ENCODE measurements at regions not wholly inside any gene's neighbourhood (a gene's known extent, or its start where the extent isn't known, plus 50 kb on each side); places are given as distances from the start of the nearest gene placed in this dataset.
"Not testable (repeated sequence)": the region's sequence is repeated elsewhere in the genome, so short reads cannot be mapped to it uniquely, and the experiment has no call there.

DNA sequence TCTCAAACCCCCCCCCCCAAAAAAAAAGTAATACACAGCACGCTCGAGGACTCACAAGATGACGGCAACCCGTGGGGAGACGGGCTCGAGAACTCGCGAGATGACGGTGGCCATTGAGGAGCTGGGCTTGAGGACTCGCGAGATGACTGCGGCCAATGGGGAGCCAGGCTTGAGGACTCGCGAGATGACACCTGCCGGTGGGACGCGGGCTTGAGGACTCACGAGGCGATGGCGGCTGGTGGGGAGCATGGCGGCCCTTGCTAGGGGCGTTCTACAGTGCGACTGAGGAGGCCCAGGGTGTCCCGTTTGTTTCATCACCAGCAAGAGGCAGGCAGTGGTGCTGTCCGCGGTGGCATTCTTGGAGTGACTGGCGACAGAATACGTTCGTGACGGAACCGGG lies 172.4 kb upstream of the MAGEB16 start:
- no peak for DNase-seq

DNA sequence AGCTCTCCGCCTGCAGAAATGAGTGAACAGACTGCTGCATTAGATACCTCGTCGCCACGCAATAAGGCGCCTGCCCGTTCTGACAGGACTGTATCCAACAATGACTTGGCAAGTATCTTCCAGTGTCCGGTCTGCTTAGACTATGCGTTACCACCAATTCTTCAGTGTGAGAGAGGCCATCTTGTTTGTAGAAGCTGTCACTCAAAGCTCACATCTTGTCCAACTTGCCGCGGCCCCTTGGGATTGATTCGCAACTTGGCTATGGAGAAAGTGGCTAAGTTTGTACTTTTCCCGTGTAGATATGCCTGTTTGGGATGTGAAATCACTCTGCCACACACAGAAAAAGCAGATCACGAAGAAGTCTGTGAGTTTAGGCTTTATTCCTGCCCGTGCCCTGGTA lies 172.0 kb upstream of the MAGEB16 start:
- DNase-seq, result no peak

- not testable (repeated sequence) for DNase-seq
Measured at GRCh38 chrX:35635971-35636370, 162.2 kb upstream of the MAGEB16 start.

- no peak for DNase-seq
Measured at GRCh38 chrX:35664833-35665232, 133.3 kb upstream of the MAGEB16 start.

- no peak for DNase-seq
Measured at GRCh38 chrX:35665311-35665710, 132.8 kb upstream of the MAGEB16 start.

DNA sequence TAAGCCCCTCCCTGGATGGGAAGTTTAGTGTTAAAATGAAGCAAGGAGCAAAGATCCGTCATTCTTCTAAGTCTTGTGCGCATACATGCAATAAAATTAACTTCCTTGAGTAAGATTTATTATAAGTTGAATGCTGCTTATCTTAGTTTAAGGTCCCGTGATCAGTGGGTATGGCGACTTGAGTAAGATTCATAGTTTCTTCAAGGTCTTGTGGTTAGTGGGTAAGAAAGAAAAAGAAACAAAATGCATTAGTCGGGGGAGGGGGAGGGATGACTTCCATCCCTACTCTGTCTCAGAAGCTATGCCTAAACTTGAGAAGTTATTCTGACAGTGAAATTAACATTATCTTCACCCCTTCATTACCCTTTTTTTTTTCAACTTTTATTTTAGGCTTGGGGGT lies 127.3 kb upstream of the MAGEB16 start:
- DNase-seq, result no peak

DNA sequence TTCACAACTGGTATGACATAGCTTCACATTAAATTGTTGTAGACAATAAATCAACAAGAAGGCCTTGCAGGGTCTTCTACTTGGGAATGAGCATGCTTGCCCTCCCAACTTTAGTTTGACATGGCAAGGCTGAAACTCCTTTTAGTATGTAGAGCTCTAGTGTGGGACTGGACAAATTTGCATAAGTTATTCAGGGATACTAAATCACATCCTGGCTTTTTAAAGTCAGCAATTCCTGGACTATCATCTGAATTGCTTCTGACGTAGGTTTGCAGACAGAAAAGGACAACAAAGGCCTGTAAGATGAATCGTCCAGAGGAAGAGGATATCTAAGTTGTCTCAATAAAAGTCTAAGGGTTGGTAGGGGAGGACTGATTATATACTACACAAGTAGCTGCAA lies 123.0 kb upstream of the MAGEB16 start:
- no peak for DNase-seq

GRCh38 chrX:35680940-35681346 lies 117.2 kb upstream of the MAGEB16 start:
- no peak for DNase-seq

DNA sequence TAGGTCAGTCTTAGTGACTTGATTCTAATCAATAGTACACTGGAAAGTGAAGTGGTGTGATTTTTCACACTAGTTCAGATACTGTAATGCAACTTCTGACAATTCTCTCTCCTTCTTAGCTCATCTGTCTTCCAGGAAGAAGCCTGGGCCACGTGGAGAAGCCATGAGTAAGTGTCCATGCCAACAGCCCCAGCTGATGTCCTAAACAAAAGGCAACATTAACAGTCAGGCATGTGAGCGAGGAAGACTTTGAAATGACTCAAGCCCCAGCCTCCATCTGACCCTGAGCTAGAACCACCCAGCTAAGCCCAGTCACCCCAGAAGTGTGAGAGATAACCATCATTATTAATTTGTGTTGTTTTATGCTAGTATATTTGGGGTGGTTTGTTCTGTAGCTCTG lies 115.7 kb upstream of the MAGEB16 start:
- no peak for DNase-seq

- no peak for DNase-seq
Measured at GRCh38 chrX:35696760-35697234, 101.3 kb upstream of the MAGEB16 start.

GRCh38 chrX:35699642-35700041 lies 98.5 kb upstream of the MAGEB16 start:
- DNase-seq, result peak; percentile 0

DNA sequence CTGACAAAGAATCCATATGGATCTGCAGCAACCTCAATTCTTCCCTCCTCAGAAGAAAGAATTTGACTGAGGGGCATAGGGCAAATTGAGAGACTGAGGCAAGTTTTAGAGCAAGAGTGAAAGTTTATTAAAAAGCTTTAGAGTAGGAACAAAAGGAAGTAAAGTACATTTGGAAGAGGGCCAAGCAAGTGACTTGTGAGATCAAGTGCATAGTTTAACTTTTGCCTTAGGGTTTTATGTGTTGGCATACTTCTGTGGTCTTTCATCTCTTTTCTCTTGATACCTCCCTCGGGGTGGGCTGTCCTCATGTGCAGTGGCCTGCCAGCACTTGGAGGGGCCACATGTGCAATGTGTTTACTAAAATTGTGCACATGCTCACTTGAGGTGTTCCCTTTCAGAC lies 98.0 kb upstream of the MAGEB16 start:
- DNase-seq, result no peak

- no peak for DNase-seq
Measured at GRCh38 chrX:35711281-35711680, 86.9 kb upstream of the MAGEB16 start.

GRCh38 chrX:35722128-35722527 lies 76.0 kb upstream of the MAGEB16 start:
- DNase-seq, result no peak

GRCh38 chrX:35726176-35726575 lies 72.0 kb upstream of the MAGEB16 start:
- DNase-seq, result no peak

- DNase-seq, result no peak
Measured at GRCh38 chrX:35728481-35728880, 69.7 kb upstream of the MAGEB16 start.

- DNase-seq, result no peak
Measured at GRCh38 chrX:35733879-35734278, 64.3 kb upstream of the MAGEB16 start.

- no peak for DNase-seq
Measured at GRCh38 chrX:35741142-35741541, 57.0 kb upstream of the MAGEB16 start.

DNA sequence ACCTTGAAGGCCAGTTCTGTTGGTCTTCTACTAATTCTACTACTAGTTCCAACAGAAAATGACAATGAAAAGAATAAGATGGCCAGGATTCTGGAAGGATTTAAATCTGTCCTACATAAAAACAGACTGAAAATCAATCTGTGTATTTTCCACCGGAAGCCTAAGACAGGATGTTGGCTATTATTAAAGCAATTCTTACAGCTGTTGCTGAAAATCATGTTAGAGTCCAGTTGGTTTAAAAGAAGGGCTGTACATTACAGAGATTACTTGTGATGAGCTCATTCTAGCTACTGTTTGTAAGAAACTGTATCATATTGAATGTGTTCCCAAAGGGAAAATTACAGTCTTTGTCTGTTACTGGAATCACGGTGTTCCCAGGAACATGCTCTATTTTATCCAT lies 54.8 kb upstream of the MAGEB16 start:
- DNase-seq, result no peak

Measured in CD4-positive, alpha-beta T cell treated with Interleukin-4 for 4 hours (primary cell).